Thyroid gland (tissue), 4 donors: ENCODE measurements at regions not wholly inside any gene's neighbourhood (a gene's known extent, or its start where the extent isn't known, plus 50 kb on each side); places are given as distances from the start of the nearest gene placed in this dataset.

Experiments
- CTCF ChIP-seq, 6 experiments: fragments of 200-600 bp in 3 of 6; fragments of 450-650 bp in 3 of 6; sonication (generic) in 3 of 6; IDR thresholded peaks; one replicate each; pipeline ENCODE4 v1.5.1; 2016 to 2019; ENCODE audit warnings: antibody characterized with exemption in 6 of 6, mild to moderate bottlenecking in 2 of 6, inconsistent platforms in 1 of 6, moderate library complexity in 1 of 6
- POLR2A ChIP-seq, 2 donors: fragments of 450-650 bp; IDR thresholded peaks; one replicate each; pipeline ENCODE4 v1.6.1; 2017; ENCODE audit warnings: antibody characterized with exemption in 2 of 2, mild to moderate bottlenecking in 2 of 2, moderate library complexity in 1 of 2

GRCh38 chr6:82511546-82511945 is 147.9 kb downstream of the TPBG start:
- TF ChIP-seq CTCF (IDR thresholded peaks at IDR 0.05) (no peak), POLR2A (IDR thresholded peaks at IDR 0.05) (no peak)
